Cardiac septum (tissue), 1 donor: ENCODE measurements at regions not wholly inside any gene's neighbourhood (a gene's known extent, or its start where the extent isn't known, plus 50 kb on each side); places are given as distances from the start of the nearest gene placed in this dataset.

ENCODE experiments used
- DNase-seq: peaks from one replicate; pipeline ENCODE4 v3.0.0-alpha.2; 2020; ENCODE audit warnings: low spot score
- intact Hi-C: fragments of 100-400 bp; cut with DNase I; formaldehyde crosslinking; loops from one replicate; pipeline ENCODE4 v1.14.0; 2022
- donor health status: DM: no; HTN: no; CAD: no.

GRCh38 chr6:166019214-166019613, 148.4 kb downstream of the TBXT start:
- no peak for DNase-seq
- intact Hi-C loops: no loop called here

GRCh38 chr6:166017032-166017635, 150.5 kb downstream of the TBXT start:
- DNase-seq: no peak
- intact Hi-C loops: no loop called here

GRCh38 chr6:166014966-166015365, 152.7 kb downstream of the TBXT start:
- intact Hi-C loops: no loop called here
- DNase-seq: no peak

GRCh38 chr6:166010136-166010960, 157.3 kb downstream of the TBXT start:
- DNase-seq: no peak
- intact Hi-C loops: no loop called here

- intact Hi-C loops: no loop called here
- DNase-seq: no peak
Measured at GRCh38 chr6:166009385-166010031, 158.1 kb downstream of the TBXT start.

GRCh38 chr6:166008441-166009369, 158.9 kb downstream of the TBXT start:
- intact Hi-C loops: no loop called here
- no peak for DNase-seq

GRCh38 chr6:166007349-166008263, 160.0 kb downstream of the TBXT start:
- DNase-seq: no peak
- intact Hi-C loops: no loop called here

GRCh38 chr6:166006900-166007301, 160.8 kb downstream of the TBXT start:
- no peak for DNase-seq
- intact Hi-C loops: no loop called here

GRCh38 chr6:166005944-166006899, 161.4 kb downstream of the TBXT start:
- intact Hi-C loops: loop anchor here (1.0 kb wide), 1 partner anchor 18 kb away; no protein-coding TSS in a partner anchor
- no peak for DNase-seq

- DNase-seq: no peak
- intact Hi-C loops: loop anchor here (1.0 kb wide), 1 partner anchor 17 kb away; no protein-coding TSS in a partner anchor
Measured at GRCh38 chr6:166005401-166005943, 162.2 kb downstream of the TBXT start.

- no peak for DNase-seq
- intact Hi-C loops: loop anchor here (1.0 kb wide), 1 partner anchor 17 kb away; no protein-coding TSS in a partner anchor
Measured at GRCh38 chr6:166004876-166005275, 162.8 kb downstream of the TBXT start.

GRCh38 chr6:166004471-166004870, 163.2 kb downstream of the TBXT start:
- intact Hi-C loops: no loop called here
- no peak for DNase-seq

- no peak for DNase-seq
- intact Hi-C loops: no loop called here
Measured at GRCh38 chr6:166003569-166003968, 164.1 kb downstream of the TBXT start.

- intact Hi-C loops: no loop called here
- no peak for DNase-seq
Measured at GRCh38 chr6:166001359-166001758, 166.3 kb downstream of the TBXT start.

GRCh38 chr6:165999279-165999678, 168.4 kb downstream of the TBXT start:
- intact Hi-C loops: no loop called here
- DNase-seq: no peak

- intact Hi-C loops: no loop called here
- no peak for DNase-seq
Measured at GRCh38 chr6:165998072-165998471, 169.6 kb downstream of the TBXT start.

GRCh38 chr6:165991341-165991740, 176.3 kb downstream of the TBXT start:
- no peak for DNase-seq
- intact Hi-C loops: no loop called here
